ENCODE measurements at regions not wholly inside any gene's neighbourhood (a gene's known extent, or its start where the extent isn't known, plus 50 kb on each side); places are given as distances from the start of the nearest gene placed in this dataset.

DNA sequence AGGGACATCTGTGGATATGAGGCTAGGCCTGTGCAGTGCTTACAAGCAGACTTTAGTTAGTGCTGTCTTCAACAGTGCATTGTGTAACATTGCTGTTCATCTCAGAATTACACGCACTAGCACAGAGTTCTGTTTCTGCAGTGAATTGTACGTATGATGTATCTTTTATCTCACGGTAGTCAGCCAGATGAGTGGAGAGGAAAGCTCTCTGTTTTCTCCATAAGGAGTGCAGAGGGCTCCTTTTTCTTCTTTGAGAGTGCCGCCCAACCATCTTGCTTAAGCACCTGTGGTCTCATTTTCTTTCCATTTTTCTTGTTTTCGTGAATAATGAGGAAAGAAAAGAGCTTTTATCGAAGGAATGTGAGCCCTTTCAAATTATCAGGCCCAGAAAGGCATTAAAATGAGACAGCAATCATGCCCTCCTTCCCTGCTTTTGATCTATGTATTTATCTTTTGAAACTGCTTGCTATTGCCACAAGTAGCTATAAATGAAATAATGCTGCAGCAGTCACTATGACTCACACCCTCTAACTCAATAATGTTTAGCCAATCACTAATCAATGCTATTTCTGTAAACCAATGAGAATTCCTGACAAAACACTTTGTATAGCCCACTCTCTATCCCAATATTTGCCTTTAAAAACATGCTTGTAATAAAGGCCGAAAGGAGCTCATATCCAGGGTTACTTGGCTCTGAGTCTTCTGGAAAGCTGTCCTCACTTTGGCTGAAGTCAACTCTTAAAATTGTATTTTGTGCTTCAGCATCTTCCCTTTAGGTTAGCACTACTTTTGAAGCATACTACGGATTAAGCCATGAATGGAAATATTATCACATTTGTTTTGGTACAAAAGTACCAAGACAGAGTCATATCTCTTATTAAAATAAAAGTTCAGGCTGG is 226.0 kb upstream of the P2RY1 start:
- TF ChIP-seq GATA2 (IDR thresholded peaks at IDR 0.05; ENCODE audit: low read depth, low read length) (no peak), GATA3 (IDR thresholded peaks at IDR 0.05; ENCODE audit: low read depth, low read length) (no peak)

Data from SH-SY5Y (cell line).